ENCODE measurements at regions not wholly inside any gene's neighbourhood (a gene's known extent, or its start where the extent isn't known, plus 50 kb on each side); places are given as distances from the start of the nearest gene placed in this dataset.

DNA sequence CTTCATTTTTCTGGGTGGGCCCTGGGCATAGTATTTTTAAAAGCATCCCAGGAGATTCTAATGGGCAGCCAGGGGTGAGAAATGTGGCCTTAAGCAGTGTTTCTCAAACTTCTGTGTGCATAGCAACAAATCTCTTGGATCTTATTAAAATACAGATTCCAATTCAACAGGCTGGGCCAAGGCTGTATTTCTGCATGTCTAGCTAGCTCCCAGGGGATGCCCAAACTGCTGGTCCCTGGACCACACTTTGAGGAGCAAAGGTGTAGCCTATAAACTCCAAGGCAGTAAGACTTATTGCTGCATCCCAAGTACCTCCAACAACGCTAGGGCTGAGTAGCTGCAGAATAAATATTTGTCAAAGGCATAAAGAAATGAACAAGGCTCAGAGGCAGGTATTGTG, 292.9 kb upstream of the ZMIZ1 start:
- DNase-seq (ENCODE audit: low spot score) = no peak

DNA sequence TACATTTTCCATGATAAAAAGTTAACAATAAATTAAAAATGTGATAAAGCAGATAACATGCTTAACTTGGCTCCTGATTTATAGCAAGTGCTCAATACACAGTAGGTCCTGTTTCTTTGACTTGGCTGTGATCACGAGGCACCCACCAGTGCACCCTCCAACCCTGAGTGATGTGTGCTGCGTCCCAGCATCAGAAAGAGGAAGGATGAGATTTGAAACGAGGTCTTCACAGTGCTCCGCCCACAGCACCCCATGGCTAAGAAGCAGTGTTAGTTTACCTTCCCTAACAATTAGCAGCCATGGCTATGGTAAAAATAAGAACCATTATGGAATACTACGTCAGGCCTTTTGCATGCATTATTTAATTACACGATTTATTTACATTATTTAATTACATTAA, 292.0 kb upstream of the ZMIZ1 start:
- DNase-seq (ENCODE audit: low spot score) = no peak

DNA sequence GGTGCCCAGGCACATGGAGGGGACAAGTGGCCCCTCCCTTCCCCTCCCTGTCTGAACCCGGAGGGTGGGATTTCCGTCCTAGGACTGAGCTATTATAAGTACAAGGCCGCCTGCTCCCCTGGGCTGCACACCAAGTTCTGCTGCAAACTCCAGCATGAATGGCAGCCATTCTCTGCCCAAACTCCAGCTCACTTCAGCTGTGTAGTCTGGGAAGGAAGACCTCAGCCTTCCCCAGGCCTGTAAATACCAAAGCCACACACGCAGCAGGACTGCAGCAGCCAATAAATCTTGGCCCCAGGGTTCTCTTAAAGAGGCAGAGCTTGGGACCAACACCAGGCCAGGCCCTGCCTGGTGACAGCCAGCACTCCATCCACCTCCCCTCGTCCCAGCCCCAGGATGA, 291.3 kb upstream of the ZMIZ1 start:
- no peak for DNase-seq (ENCODE audit: low spot score)

DNA sequence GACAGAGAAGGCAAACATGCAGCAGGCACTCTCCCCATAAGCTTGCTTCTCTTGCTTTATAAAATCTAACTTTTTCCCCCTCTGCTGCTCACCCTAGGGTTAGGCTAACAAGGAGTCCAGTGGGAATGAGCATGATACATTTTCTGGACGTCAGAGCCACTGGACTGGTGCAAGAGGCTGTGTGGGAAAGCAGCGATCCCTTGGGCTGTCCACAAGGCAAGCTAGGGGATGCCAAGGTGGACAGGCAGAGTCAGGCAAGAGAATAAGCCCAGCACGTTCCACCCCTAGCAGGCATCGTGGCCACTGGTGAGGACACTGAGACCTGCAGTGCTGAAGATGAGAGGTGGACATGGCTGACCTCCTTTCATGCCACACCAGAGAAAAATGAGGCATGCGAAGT, 290.9 kb upstream of the ZMIZ1 start:
- DNase-seq (ENCODE audit: low spot score) = no peak

DNA sequence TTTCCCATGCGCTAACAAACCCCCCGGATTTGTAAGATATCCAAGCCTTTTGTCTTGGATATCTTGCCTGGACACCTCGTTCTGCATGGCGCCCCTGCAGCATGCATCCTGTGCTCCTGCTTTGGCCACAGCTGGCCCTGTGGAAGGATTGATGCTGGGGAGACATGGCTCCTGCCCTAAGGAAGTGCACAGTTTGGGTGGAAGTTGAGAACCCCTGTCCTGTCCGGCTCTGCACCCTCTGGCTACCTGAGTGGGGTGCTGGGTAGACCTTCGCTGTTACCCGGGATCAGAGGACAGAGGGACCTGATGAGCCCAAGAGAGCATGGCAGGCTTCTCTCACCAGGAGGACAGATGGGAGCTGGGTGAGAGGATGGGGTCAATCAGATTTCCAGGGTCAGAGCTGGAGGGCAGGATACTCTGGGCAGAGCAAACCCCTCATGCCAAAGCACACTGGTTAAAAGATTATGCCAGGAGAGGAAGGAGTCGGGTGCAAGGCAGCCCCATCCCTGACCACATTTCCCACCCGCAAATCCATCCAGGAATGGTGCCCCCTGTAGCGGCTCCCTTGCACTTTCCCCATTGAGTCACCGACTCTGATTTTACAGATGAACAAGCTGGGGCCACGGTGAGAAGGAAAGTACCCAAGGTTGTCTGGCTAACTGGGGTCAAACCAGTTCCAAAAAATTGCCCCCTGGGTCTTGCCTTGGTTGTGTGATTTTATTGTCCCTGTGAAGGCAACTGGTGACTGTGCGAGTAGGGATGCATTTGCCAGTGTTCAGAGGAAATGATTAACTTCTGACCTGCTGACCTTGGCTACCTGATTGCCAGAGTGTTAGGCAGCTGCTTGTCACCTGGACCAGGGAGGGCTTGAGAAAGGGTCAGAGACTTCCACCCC, 290.1 kb upstream of the ZMIZ1 start:
- no peak for DNase-seq (ENCODE audit: low spot score)

DNA sequence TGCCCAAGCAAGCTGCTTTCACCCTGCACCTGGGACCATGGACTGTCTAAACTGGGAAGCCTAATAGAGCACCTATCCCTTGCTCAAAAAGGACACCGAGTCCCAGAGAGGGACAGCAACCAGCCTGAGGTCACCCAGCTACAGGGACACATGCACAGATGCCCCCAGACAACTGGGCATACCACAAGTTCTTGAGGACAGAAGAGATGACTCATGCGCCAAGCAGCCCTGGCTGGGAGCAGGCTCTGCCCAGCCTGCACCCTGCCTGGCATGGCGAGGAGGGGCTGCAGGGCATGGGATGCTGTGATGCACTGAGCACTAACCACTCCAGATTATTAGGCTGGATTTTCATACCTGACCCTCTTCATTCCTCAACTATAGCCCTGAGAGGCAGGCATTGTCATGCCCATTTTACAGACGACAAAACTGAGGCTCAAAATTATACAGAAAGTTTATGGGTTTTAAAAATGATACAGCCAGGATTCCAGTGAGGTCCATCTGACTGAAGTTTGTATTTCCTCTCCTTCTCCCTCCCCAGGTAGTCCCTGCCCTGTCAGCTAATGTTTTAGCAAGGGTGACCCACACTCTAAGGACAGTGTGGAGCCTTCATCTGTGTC, 289.3 kb upstream of the ZMIZ1 start:
- DNase-seq (ENCODE audit: low spot score) = no peak

DNA sequence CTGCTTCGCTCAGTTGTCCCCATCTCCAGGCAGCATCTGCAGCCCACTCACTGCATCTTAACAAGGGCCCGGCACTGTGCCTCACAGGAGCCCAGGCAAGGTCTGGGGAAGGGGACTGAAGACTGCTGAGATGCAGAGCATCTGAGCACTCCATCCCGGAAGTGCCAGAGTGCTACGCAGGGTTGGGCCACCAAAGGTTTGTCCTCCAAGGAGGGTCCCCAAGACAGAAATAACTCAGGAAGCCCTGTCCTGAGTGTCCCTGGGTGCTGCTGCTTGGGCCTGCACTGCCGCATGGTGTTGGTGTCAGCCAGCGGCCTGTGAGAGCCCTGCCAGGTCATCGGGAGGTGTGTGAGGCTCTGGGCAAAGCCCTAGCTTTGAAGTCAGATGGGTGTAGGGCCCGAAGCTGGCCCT, 288.2 kb upstream of the ZMIZ1 start:
- no peak for DNase-seq (ENCODE audit: low spot score)

DNA sequence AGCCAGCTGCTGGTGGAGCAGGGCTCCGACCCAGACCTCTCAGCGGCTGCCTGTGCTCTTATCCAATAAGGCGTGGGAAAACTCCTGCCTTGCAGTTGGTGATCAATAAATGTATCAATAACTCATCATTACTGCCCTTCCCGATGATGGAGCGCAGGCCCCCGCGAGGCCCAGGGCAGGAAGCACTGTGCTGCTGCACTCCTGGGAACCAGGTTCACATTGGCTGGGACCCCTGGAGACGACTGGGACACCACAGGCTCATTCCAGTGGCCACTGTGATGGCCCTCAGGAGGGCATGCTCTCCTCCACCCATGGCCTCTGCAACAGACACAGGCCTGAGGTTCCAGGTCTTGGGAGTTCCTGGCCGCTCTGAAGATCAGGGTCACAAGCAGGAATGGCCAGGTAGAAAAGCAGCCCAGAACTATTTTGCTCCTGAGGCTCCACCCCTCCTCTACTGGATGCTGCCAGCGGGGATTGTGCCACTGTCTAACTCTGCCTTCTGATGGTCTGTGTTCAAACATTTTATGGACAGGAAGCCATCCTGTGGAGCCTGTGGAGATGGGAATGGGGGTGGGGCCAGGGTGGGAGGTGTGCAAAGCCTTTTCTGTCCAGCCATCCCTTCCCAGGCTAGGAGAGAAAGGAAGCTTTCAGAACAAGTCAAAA, 287.4 kb upstream of the ZMIZ1 start:
- no peak for DNase-seq (ENCODE audit: low spot score)

DNA sequence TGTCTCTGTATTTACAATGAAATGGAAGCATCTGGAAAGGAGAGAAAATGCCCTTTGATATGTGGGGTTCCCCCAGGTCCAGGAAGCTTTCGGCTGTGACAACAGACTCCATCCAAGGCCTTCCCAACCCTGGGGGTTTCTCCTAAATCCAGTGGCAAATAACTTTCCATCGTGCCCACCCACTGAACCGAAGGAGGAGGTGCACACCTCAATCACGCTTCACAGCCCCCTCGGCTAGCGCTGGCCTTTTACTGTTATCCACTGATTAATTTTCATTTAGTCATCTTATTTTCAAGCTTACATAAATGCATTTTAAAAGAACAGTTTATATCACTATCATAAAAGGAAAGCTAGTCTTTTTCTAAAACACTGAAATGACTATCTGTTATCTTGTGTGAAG, 286.8 kb upstream of the ZMIZ1 start:
- DNase-seq (ENCODE audit: low spot score) = no peak

DNA sequence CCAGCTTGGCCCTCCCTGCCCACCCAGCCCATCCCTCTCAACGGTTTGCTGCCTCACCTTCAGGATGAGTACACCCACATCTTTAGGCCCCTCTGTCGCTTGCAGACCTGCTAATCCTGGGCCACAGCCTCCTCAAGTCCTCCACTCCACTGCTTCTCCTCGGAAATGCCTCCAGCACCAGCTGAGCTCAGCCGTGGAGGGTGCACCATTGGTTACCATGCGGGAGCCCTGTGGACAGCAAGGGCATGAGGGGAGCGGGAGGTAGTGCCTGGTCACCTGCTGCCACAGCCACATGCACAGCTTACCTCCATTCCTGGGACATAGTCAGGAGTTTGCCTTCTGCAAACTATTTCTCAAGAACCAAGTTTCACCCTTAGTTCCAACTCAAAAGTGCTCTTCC, 286.3 kb upstream of the ZMIZ1 start:
- DNase-seq (ENCODE audit: low spot score) = no peak

DNA sequence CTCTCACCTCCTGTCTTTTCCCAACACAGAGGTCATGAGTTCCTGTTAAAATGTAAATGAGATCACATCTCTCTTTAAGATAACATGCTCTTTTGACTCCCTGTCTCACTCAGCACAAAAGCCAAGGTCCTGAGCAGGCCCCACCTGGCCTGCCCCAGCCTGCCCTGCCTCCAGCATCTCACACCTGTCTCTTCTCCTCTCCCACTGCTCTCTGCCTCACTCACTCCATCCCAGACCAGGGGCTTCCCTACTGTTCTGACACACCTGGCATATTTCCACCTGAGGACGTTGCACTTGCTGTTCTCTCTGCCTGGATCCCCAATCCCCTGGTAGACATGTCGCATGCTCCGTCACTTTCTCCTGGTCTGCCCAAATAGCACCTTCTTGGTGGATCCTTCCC, 285.0 kb upstream of the ZMIZ1 start:
- DNase-seq (ENCODE audit: low spot score) = no peak

DNA sequence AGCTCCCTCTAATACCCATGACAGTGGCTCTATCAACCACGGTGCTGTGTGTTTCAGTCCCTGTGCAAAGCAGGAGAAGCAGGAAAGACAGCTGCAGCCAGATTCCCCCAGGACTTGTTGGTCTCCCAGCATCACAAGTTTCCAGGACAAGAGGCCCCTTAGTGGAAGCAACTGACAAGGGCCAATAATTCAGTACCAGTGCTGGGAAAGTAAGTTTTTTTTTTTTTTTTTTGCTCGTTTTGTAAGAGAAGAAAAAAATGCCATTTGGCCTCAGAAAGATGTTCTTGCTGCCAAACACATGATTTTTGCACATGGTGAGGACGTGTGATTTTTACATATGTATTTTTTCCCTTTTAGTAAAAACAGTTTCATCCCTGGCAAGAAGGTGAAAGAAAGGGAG, 284.2 kb upstream of the ZMIZ1 start:
- DNase-seq (ENCODE audit: low spot score) = no peak

DNA sequence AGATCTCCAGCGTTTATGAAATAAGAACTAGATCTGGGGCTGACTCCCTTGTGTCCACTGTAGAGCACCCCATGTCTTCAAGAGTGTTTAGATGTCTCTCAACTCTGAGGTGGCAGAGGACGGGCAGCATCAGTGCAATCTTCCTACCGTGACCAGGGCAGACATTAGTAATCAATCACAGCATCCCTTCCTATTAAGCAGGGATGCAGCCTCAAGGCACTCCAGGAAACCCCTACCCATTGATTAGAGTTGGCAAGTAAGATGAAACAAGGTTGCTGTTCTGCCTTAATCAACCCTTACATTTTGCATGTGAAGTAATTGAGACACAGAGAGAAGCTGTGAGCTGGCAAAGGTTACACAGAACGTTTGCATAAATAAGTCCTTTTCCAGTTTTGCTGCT, 283.7 kb upstream of the ZMIZ1 start:
- DNase-seq (ENCODE audit: low spot score) = no peak

DNA sequence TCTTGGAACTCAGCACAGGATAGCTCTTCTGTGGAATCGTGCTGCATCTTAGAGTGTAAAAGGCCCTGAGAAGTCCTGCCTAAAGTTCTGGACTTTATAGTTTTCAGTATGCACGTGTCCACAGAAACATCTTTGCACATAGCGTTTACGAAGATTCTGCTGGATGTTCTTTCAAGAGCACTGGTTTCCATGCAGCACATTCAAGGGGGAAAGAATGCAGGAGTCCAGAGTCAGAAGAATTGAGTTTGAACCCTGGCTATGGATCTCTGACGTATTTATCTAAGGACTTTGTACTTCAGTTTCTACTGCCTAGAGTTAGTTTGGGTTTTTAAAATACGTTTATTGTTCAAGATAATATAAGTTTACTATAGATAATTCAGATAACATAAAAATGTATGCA, 282.8 kb upstream of the ZMIZ1 start:
- no peak for DNase-seq (ENCODE audit: low spot score)

DNA sequence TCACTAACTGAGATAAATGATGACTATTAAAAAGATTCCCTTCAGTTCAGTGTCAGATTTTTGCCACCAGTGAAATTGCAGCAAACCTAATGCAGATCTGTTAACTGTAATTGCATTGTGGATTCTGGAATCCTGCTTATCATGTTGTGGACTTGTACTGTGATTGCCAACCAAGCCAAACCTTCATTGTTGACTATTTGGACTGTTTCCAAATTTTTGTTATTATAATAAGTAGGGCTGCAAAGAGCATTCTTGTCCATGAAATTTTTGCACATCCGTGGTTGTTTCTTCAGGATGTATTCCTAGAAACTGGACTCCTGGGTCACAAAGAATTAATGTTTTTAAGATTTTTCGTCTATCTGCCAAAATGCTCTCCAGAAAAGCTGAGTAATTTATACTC, 281.6 kb upstream of the ZMIZ1 start:
- DNase-seq (ENCODE audit: low spot score) = no peak

DNA sequence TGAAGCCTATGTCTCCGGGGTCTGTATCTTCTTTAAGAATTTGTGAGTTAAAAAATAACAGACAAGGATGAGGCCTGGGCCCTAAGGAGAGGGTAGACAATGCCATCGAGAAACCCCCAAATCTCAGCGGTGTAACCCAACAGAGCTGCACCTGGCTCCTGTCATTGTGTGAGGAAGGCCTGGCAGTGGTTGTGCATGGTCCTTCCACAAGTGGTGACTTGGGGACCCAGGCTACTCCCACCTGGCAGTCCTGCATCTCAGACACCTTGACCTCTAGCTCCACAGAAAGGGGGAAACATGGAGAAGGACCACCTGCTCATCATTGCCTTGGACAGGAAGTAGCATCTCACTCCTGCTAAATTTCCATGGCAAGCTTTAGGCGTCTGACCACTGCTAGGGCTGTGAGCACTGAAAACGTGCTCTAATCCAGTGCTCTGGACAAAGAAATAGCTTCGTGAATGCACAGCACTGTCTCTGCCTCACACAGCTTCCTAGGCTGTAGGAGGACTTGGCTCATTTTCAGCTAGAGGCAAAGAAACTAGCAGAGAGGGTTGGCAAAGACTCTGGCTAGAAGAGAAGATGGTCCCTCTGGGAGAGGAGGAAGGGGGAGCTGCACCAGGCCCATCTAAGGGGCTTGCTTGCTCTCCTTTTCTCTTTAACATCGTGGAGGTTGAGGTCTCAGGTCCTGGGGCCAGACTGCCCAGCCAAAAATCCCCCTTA, 273.9 kb upstream of the ZMIZ1 start:
- no peak for DNase-seq (ENCODE audit: low spot score)

DNA sequence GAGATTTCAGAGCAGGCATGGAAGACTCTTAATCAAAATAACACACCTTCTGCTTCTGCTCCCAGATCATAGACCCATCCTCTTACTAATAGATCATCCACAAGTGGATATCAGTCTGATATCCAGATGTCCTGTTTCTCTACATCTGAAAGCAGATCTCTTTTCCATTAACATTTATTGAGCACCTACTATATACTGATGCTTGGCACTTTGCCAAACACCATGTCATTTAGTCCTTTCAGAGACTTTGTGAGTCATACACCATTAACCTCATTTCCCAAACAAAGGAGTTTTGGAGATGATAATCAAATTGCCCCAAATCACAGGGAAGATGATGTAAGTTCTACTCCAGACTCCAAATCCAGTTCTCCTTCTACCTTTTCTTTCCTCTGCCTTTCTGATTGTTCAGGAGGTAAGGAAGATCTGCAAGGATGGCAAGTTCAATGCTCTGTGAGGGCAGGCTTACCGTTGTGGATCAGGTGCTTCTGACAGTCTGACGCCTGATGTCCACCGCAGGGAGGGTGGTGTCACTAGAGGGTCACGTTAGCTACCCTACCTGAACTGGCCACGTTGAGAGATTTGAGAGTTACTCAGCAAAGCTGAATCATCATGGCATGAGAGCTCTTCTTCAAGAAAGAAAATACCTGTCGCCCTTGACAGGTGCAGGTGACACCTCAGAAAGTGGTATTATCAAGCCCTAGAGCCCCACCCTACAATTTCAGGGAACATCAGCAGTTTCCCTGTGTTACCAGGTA, 269.6 kb upstream of the ZMIZ1 start:
- DNase-seq (ENCODE audit: low spot score) = no peak

DNA sequence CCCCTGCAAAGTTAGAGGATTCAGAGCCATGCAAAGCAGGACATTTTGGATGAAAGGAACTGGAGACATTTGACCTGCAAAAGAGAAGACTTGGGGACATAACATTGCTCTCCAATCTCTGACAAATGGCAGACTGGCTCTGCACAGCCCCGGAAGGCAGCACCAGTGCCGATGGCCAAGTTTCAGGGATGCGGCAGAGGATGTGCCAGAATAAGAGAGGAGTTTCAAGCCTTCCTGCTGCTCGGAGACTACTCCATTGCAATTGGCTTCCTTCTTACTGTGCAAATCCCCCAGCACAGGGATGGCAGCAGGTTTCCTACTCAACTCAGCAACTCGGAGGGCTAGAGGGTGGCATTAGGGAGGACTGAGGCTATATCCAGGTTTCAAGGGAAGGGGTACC, 268.8 kb upstream of the ZMIZ1 start:
- DNase-seq (ENCODE audit: low spot score) = no peak

DNA sequence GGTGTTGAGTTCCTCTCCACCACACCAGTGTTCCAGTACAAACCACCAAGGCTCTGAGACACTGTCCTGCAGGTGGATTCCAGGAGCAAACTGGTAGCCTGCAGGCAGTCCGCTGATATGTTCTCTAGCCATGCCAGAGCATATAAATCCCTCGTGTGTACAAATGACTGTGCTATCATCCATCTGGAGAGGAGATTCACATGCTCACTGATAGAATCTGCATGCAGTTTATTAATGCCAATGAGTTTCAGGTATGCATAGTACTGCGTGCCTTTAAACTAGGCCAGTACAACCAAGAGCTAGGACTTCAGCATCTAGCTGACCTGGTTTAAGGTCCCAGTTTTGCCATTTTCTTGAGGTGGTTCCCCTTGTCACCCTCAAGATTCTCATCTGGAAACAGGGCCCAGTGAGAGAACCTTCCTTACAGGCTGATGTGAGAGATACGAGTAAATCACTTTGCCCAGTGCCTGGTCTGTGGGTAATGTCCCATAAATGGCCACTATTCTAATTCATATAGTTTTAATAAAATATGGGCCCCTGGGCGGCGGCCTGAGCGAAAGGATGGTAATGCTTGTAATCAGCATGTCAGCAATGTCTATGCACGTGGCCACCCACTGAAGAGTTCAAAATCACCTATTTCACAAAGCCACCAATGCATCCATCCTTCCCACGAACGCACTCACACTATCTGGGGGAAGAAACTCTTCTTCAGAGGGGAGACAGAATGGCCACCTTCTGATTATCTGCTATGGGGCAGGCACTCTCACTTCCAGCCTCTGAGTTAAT, 268.0 kb upstream of the ZMIZ1 start:
- DNase-seq (ENCODE audit: low spot score) = no peak

DNA sequence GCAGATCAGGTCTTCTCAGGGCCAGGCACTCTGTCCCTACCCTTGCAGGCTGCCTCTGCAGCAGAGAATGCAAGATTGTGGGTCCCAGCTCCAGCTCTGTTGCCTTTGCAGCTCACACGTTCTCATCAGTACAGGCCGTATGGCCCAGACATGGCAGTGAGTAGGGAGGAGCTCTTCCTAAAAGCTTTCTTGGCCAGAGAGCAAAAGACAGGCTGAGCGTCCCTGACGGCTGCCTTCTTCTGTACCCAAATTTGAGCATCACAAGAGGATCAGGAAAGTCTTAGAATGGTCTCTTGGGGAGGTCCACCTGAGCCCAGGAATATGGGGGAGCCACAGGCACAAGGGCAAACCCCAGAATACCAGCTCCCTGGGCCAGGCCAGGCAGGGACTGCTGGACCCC, 266.3 kb upstream of the ZMIZ1 start:
- DNase-seq (ENCODE audit: low spot score) = no peak

DNA sequence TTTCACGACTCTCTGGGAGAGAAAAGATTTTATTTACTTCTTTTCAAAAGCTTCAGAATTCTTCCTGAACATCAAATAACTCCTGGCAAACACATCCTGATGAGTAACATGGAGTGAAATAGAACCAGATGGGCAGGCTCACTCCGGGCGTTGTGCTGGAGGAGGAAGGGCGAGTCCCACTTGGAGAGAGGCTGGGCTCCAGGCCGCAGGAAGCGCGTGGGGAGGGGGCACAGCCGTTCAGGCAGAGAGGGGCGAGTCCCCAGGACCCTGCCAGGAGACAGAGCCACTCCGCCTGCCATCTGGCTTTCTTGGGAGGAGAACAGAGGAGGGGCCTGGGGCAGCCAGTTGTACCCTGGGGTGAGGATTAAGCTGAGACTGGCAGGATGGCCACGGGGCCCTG, 265.9 kb upstream of the ZMIZ1 start:
- DNase-seq (ENCODE audit: low spot score) = peak; percentile 24
